Stimulated activated naive CD4-positive, alpha-beta T cell (primary cell): ENCODE measurements at regions not wholly inside any gene's neighbourhood (a gene's known extent, or its start where the extent isn't known, plus 50 kb on each side); places are given as distances from the start of the nearest gene placed in this dataset.
"Not testable (repeated sequence)": the region's sequence is repeated elsewhere in the genome, so short reads cannot be mapped to it uniquely, and the experiment has no call there.

Experiments used
- DNase-seq, 6 experiments: peaks; one replicate each; lab custom pipeline; 2025; lab: John Stamatoyannopoulos, UW

DNA sequence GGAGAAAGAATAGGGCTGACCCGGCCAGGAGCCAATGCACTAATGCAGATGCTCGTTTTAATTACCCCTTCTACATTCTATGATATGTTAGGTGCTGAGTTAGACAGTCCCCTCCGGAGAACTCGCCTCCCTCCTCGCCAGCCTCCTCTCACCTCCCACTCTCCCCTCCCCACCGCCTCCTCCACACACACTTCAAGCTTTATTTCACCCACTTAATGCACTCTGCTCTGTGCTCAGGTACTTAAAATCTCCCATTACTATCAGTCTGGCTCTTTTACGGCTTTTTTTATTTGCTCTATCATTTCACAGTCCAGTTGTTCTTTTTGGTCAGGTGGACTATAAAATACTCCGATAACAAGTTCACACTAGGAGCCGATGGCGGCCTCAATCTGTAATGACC lies 231.6 kb downstream of the TEX36 start:
- DNase-seq = no peak

DNA sequence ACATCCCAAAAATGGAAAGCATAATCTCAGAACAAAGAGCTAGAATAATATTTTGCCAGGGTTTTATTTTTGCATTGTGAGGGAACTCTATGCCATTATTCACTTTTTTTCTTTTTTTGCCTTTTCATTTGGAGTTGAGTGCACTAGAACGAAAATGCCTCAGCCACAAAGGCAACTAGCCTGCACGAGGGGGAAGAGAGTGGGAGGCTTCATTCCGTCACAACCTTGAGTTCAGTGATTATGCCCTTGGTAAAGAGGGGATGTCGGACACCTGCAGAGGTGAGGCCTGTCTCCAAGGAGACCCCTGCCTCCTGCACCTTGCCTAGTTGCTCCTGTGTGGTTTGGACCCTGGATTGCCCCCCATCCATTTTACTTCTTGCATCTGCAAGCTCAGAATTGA lies 232.7 kb downstream of the TEX36 start:
- DNase-seq = no peak

DNA sequence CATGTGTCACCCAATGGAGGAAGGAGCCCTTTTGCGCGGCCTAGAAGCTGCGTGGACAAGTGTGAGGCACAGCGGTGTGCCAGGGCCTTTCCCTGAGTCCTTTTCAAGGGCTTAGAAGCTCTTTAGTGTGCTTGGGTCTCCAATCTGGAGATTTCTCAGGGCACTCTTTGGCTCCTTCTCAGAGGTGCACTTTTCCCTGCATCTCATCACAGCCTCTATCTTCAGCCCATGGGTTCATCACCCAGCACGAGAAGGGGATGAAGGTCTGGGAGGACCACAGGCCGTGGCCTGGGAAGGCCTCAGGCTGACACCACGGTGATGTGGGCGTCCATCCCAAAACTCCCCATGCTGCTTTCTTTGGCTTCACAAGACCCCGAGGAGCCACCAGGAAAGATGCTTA lies 233.4 kb downstream of the TEX36 start:
- no peak for DNase-seq

DNA sequence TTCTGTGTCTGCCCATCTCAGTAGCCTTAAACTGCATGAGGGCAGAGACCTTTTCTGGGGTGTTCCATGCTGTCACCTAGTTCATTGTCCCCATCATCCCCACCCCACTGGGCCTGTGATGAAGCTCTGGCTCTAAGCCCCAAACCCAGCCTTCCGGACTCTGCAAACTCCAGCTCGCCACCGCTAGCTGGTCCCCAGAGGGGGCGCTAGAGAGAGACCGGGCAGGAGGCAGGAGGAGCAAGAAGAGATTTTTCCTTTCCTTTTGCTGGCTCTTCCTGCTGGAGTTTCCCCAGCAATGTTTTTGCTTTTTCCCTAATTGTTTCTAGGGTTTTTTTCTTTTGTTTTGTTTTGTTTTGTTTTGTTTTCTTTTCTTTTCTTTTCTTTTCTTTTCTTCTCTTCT lies 234.4 kb downstream of the TEX36 start:
- DNase-seq = no peak

DNA sequence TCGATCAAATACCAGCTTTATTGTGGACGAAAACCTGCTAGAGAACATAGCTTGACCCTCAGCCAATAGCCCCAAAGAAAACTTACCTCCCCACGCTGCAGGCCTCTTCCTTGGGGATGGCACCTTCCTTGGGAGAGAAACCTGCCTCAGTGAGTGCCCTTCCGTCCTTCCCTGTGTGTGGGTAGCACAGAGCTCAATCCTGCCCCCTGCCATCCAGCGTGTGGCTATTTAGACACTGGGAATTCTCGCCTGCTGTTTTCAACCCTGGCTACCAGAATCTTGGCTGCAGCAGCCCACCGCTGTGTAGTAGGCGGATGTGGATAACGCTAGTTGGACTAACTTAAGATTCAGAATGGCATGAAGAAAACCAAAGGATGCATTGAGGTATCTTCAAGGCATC lies 238.2 kb downstream of the TEX36 start:
- DNase-seq = no peak

DNA sequence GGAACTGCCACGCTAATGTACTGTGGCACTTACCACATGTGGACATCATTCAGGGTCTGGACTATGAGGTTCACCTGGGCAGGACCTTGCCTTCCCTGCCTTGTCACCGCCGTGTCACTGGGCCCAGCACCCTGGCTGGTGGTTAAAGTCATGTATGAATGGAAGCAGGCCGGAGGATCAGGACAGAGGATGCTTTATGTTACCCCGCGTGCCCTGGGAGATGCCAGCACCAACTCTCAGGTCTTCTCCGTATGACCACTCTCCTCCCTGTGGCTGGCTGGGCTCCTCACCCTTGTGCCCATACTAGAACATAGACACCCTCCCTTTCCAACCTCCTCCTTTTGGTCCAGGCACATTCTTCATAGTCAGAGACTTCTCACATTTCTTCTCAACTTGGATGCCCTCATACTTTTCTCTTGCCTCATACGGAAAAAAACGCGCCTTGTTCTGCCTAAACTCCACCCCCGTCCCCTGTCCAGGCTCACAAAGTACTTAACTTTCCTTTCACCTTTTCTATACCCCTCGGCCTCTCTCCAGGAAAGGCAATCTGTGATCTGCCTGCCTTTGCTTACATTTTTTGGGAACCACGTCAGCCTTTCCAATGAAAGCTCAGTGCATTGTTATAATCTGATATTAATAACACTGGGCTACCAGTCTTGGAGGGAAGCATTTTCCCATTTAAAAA lies 240.0 kb downstream of the TEX36 start:
- no peak for DNase-seq

DNA sequence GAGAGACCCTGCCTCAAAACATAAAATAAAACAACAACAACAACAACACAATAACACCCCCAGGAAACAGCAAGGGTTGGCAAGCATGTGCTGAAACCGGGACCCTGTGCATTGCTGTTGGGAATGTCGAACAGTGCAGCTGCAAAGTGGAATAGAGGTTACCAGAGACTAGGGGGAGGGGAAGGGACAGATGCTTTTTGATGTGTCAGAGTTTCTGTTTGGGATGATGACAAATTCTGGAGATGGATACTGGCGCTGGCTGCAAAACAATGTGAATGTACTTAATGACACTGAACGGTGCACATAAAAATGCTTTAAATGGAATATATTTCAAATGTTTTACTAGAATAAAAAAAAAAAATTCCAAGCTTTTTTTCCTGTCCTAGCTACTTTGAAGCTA lies 241.8 kb downstream of the TEX36 start:
- DNase-seq = no peak

DNA sequence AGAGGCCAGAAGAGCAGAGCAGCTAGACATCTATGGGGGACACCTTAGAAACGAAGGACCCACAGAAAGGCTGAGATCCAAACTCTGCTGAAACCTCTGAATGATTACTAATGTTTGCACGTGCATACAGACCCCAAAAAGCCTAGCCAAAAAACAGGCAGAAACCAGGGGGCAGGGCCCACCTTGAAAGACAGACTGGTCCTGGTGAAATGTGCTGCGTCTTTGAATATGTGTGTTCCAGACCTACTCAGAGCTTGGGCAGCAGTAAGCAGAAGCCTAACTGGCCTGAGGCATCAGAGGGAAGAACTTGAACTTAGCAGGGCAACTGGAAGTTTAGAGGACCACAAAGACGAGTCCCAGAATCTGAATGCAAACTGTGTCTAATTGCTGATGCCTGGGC lies 251.8 kb downstream of the TEX36 start:
- DNase-seq = no peak

DNA sequence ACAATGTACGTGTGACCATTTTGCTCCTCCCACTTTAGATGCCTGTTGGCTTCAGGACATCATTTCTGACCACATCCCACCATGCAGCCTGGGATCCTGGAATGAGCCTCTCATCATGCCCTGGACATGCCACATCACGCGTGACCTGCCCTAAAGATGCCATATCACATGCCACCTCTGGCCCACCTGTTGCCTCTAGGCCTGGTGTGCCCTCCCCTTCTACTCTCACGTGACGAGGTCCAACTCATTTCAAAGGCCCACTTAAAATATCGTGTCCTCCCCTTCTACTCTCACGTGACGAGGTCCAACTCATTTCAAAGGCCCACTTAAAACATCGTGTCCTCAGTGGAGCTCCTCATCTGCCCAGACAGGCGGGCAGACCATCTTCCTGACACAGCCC lies 254.9 kb downstream of the TEX36 start:
- DNase-seq = no peak

DNA sequence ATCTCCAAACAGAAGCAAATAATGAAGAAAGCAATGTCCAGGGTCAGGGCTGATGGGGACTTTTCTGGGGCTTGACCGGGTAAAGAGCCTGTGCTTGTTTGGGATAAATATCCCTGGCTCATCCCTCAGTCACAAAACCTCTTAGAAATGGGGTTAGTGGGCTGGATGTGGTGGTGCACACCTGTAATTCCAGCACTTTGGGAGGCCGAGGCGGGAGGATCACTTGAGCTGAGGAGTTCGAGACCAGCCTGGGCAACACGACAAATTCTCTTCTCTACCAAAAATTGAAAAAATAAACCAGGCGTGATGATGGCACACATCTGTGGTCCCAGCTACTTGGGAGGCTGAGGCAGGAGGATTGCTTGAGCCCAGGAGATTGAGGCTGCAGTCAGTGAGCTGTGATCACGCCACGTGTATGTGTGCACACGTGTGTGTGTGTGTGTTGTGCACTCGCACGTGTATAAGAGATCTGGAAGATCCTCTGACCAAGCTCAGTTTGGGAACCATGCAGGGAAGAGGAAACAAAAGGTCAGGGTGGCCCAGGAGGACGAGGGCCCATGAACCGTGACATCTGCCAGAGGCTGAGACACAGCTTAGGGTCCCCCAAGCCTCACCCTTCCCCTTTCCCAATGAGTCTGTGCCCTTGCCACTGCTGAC lies 258.6 kb downstream of the TEX36 start:
- no peak for DNase-seq

DNA sequence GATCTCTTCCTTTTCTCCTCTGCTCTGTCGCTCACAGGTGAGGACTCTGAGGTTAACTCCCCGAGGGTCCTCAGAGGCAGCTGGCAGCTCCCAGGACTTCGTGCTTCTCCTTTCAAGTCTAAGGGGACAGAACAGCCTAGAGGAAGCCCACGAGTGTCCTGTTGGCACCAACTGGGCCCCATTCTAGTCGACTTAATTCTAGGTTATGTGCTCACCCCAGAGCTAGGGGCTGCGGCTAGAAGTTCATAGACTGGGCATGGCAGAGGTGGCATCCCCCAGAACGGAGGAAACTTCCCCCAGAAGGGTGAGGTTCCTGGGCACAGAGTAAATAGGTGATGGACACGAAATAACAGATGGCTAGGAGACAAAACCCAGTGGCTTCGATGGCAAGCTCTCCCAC lies 259.4 kb downstream of the TEX36 start:
- no peak for DNase-seq

DNA sequence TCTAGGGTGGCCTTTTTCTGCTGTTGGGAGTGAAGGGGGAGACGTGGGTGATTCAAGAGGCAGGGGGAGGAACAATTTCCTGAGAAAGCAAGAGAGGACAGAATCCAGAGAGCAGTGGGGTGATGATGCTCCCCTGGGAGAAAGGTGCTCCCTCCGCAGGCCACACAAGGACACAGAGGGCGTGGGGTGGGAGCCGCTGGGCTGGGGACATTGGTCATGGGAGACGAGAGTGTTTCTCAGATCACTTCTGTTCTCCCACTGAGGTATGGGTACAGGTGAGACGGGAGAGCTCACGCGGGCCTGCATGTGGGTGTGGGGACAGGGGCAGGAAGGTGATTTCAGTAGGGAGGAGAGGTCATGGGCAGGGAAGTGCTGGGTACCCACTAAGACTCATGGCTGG lies 259.5 kb upstream of the CTBP2 start:
- no peak for DNase-seq

DNA sequence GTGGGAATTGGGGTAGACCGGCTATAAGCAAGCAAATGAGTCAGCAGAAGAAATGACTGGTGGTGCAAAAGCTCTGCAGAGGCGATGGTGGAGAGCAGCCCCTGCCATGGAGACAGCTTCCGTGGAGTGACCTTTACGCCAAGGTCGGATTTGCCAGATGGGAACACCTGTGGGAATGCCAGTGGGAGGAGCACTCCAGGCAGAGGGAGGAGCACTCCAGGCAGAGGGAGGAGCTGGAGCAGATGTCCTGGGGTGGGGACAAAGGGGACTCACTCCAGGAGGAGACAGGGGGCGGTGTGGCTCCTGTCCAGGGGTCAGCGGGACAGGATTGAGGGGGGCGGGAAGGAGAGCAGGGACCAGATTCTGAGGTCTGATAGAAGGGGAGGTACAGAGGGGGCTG lies 258.8 kb upstream of the CTBP2 start:
- DNase-seq = no peak

DNA sequence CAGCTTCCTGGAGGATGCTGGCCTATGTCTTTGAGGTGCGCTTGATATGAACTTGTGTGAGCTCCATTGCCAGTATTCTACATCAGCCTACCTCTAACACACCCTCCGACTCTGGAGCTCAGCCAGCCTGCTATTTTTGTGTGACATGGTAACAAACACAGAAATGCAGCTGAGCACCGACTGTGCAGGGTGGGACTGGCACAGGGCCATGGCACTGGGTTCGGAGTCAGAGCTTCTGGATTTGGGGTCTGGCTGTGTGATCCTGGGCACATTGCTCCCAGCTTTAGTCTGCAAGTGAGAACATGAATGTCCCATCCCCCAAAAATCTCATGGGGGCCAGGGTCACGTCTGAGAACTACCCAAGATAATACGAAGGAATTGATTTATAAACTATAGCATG lies 257.2 kb upstream of the CTBP2 start:
- DNase-seq = no peak

DNA sequence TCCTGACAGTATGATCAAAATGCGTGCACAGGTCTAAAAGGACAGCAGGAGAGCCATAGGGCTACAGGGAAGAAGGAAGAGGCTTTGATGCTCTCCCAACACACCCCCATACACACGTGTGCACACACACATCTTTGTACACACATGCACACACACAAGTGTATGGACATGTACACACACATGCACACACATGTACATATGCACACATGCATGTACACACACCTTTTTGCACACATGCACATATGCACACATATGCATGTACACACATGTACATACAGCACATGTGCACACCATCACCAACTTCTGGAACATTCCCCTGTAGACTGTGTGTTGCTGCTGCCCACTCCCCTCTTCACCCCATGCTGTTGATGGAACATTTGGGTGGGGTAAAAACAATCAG lies 255.6 kb upstream of the CTBP2 start:
- no peak for DNase-seq

DNA sequence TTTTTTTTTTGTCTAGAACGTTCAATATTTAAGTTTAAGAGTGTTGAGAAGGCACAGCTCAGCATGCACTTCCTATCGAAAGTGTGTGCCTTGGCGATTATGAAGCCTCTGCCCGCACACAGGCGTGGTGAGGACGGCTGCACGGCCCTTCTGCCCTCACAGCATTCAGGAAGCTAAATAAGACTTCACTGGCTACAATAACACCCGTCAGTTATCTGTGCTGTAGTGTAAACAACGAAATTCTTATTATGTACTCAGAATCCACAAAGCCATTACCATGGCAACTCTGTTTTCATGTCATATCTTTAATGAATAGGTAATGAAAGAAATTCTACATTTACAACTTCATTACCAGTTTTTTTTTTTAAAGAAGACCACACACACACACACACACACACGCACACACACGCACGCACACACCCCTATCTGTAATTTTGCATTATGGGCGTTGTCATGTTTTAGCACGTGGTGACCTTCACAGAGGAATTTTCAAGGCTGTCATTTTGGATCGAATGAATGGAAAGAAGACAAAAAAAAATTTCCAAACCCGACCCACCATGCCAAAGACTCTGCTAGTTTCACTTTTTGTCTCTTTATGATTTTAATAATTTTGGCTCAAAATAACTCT lies 254.8 kb upstream of the CTBP2 start:
- no peak for DNase-seq

DNA sequence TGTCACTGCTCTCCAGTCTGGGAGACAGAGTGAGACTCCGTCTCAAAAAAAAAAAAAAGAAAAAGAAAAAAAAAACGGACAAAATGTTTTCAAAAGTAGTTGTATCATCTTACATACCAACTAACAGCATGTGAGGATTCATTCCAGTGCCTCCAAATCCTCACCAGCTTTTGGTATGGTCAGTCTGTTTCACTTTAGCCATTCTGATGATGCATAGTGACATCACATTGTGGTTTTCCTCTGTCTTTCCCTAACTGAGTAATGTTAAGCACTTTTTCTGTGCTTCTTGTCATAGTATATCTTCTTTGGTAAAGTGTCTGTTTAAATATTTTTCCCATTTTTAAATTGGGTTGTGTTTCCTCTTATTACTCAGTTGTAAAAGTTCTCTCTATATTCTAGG lies 251.4 kb upstream of the CTBP2 start:
- no peak for DNase-seq

DNA sequence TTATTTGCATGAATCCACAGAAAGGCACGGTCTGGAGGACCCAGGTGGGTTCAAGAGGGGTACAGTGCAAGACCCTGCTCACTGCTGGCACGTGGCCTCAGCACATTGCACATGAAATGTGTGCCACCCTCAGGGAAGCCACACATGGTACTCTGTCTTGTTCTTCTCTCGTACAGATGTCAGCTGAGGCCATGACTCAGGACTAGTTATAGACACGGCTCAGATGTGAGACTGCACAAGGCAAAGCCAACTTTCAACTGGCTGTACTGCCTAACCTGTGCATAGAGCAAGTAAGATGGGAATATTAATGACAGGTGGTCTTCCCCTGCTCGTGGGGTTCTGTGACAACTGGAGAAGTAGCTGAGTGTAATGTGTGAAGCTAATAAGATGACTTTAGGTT lies 249.4 kb upstream of the CTBP2 start:
- no peak for DNase-seq

DNA sequence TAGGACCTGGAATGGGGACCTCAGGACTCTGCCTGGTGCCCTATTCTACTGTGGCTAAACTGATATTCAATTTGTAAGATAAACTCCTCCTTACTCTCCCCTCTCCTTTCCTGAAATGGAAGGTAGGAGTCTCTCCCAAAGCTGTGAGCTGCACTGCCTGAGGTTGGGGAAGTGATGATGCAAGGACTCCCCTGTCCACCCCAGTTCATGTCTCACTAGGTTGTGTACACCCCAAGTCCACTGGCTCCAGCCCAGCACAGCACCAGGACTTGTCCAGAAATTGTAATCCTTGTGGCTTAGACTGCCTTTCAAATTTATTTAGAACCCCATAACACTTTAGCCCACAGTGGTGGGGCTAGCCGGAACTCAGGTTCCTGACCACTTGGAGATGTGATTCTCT lies 247.2 kb upstream of the CTBP2 start:
- no peak for DNase-seq

DNA sequence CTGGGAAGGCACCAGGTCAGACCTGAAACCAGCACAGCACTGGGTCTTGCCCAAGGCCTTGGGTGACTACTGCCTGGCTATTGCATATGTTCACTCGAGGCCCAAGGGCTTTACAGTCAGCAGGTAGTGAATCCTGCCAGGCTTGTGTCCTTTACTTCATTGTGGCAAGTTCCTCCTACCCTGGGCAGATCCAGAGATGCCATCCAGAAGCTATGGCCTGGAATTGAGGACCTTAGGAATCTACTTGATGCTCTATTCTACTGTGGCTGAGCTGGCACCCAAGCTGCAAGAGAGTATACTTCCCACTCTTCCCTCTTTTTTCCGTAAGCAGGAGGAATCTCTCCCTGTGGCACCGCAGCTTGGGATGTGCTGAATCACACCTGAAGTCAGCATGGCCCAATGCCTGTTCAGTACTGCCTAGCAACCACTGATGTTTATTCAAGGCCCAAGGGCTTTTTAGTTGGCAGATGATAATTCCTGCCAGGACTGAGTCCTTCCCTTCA lies 246.7 kb upstream of the CTBP2 start:
- no peak for DNase-seq

DNA sequence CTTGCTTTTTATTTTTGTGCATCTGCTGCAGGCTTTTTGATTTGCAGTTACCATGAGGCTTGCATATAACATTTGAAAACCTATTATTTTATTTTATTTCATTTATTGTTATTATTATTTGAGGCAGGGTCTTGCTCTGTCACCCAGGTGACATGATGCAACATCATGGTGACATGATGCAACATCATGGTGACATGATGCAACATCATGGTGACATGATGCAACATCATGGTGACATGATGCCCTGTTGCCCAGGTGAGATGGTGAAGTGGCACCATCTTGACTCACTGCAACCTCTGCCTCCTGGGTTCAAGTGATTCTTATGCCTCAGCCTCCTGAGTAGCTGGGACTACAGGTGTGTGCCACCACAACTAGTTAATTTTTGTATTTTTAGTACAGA lies 244.5 kb upstream of the CTBP2 start:
- DNase-seq = not testable (repeated sequence)

DNA sequence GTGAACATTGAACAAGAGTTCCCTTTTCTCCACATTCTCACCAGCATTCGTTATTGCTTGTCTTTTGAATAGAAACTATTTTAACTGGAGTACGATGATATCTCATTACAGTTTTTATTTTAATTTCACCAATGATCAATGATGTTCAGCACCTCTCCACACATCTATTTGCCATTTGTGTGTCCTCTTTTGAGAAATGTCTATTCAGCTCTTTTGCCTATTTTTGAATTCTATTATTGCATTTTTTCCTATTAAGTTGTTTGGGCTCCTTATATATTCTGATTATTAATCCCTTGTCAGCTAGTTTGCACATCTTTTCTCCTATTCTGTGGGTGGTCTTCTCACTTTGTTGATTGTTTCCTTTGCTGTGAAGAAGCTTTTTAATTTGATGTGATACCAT lies 241.1 kb upstream of the CTBP2 start:
- DNase-seq = no peak

DNA sequence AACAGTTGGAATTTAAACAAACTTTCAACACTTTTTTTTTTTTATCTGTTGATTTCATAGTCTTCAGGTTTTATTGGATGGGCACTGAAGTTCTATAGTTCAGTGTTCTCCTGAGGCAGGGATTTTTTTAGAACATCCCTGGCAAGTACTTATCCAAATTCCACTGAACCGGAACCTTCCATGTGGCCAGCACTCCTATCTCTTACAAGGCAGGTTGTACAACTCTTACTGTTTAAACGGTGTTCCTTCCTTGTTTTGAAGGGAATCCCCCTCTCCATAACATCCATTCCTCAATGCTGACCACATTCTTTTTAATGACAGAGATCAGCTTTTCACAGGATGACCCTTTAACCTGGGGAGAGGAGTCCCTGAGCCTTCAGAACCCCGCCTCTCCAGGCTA lies 238.9 kb upstream of the CTBP2 start:
- DNase-seq = no peak

DNA sequence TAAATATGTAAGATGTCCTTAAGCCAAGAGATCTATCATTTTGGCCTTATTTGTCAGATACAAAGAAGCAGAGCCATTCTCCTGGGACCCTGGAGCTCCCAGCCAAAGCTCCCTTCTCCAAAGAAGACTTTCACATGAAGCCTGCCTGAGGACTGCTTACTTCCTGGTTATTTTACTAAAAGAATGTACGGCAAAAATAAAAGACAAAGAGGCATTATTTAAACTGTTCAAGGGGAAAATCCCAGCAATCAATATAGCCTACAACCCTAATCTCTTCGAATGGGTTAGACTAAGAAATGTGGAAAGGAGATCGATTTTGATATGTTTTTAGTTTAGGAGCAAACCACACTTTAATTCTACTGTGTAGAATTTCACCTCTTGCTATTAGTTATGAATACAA lies 237.9 kb upstream of the CTBP2 start:
- DNase-seq = no peak
